IgD-negative memory B cell (primary cell): ENCODE measurements at regions not wholly inside any gene's neighbourhood (a gene's known extent, or its start where the extent isn't known, plus 50 kb on each side); places are given as distances from the start of the nearest gene placed in this dataset.

ENCODE experiments used
- H3K27ac Mint-ChIP-seq, 3 donors: one replicate each; pipeline ENCODE4 v1.8.0; 2020 to 2022; ENCODE audit warnings: mild to moderate bottlenecking in 3 of 3, mixed read lengths in 3 of 3, moderate library complexity in 1 of 3
- H3K27me3 Mint-ChIP-seq: one replicate; pipeline ENCODE4 v1.8.0; 2021; ENCODE audit warnings: mixed read lengths
- H3K36me3 Mint-ChIP-seq: one replicate; pipeline ENCODE4 v1.8.0; 2020; ENCODE audit warnings: mild to moderate bottlenecking, mixed read lengths
- H3K4me1 Mint-ChIP-seq, 3 donors: one replicate each; pipeline ENCODE4 v1.8.0; 2020 to 2022; ENCODE audit warnings: mixed read lengths in 3 of 3, mild to moderate bottlenecking in 1 of 3
- H3K4me3 Mint-ChIP-seq, 4 donors: one replicate each; pipeline ENCODE4 v1.8.0; 2020 to 2022; ENCODE audit warnings: mild to moderate bottlenecking in 4 of 4, mixed read lengths in 4 of 4, moderate library complexity in 3 of 4
- H3K9me3 Mint-ChIP-seq, 3 donors: one replicate each; pipeline ENCODE4 v1.8.0; 2020 to 2021; ENCODE audit warnings: mixed read lengths in 3 of 3, mild to moderate bottlenecking in 1 of 3

DNA sequence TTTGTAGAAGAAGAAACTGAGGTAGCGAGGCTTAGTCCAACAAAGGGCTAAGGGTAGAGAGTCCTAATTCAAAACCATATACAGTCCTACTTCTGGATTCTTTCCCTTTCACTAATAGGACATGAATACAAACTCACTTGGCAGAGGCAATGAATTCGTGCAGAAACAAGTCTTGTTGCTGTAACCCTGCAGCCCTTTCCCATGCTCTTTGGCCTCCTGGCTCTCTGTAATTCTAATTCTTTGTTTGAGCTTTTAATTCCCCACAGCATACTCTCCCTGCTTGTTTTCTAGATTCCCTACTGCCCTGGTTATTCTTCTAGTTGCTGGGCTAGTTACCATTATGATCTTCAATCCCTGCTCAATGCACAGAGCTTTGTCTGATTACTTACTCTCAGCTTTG lies 381.4 kb downstream of the ETNK1 start:
- Mint-ChIP-seq H3K36me3 (peaks cover 2% of the 10 kb centered on the region), H3K27ac (no peak overlapping the region), H3K4me1 (no peaks in the 10 kb centered on the region), H3K4me3 (no peak overlapping the region), H3K9me3 (no peaks in the 10 kb centered on the region), H3K27me3 (no peaks in the 10 kb centered on the region)

DNA sequence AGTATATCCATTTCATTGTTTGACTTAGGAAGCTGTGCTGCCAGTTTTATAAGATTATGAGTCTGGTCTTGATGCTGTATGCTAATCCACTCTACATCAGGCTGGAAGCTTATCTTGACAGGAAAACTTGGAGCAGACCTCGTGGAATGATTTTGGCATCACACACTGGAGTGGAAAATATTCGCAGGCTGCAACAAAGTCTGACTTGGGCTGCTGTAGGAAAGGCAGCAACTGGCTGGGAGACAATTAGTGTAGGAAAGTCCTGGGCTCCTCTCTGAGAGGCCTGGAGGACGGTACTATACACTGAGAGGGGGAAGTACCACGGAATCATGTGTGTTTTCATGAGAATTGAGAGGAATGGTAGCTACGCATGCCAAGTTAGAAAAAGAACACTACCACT lies 383.7 kb downstream of the ETNK1 start:
- no peak overlapping the region for H3K27ac Mint-ChIP-seq
- peaks cover 2% of the 10 kb centered on the region for H3K36me3 Mint-ChIP-seq
- H3K4me1 Mint-ChIP-seq: no peaks in the 10 kb centered on the region
- peaks cover 0 to 3% (median 0%) of the 10 kb centered on the region in 3 donors for H3K9me3 Mint-ChIP-seq
- H3K27me3 Mint-ChIP-seq: no peaks in the 10 kb centered on the region
- H3K4me3 Mint-ChIP-seq: no peak overlapping the region

DNA sequence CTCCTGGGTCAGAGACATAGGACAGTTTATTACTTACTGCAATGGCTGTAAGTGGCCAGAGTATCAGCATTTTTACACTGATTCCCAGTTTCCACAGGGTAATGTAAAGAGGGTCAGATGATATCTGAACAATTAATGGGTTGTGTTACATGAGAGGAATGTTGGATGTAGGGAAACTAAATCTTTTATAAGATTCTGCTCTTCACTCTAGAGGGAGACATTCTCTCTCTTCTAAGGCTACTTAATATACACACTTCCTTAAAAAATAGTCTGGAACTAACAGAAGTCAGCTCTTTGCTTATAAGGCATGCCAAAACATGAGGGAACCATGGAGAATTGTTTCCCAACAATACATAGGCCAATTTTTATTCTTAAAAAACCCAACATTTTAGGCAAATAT lies 389.8 kb downstream of the ETNK1 start:
- H3K27me3 Mint-ChIP-seq: peaks cover 3% of the 10 kb centered on the region
- no peak overlapping the region for H3K4me3 Mint-ChIP-seq
- no peaks in the 10 kb centered on the region for H3K4me1 Mint-ChIP-seq
- peaks cover 0 to 3% (median 2%) of the 10 kb centered on the region in 3 donors for H3K9me3 Mint-ChIP-seq
- H3K36me3 Mint-ChIP-seq: no peaks in the 10 kb centered on the region
- H3K27ac Mint-ChIP-seq: no peak overlapping the region

DNA sequence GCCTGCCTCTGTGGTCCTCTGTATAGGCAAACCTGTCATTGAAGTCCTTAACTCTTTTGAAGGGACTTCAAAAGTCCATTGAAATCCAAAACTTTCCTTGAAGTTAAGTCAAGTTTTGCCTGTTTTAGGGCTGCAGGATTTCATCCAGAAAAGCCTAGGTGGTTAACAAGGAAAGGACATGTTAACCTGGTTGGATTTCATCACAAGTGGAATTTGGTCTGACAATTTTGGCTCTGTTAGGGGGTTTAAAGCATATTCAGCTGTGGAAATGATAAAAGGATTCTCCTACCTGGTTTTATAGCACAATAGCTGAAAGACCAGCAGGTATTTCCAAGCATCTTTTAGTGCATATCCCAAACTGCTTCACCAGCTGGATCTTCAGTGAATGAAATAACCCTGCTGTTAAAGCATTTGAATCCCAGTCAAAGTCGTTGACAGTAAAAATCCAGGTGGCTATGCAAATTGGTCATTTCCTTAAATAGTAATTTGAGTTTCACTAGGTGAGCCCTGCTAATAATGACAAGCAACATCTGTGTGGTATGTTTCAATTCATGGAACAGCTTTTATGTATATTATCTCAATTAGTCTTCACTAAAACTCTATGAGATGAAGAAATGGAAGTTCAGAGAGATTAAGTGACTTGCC lies 400.5 kb downstream of the ETNK1 start:
- peaks cover 0 to 4% (median 0%) of the 10 kb centered on the region in 3 donors for H3K9me3 Mint-ChIP-seq
- no peak overlapping the region for H3K4me3 Mint-ChIP-seq
- H3K36me3 Mint-ChIP-seq: no peaks in the 10 kb centered on the region
- H3K27me3 Mint-ChIP-seq: no peaks in the 10 kb centered on the region
- H3K27ac Mint-ChIP-seq: no peak overlapping the region
- no peaks in the 10 kb centered on the region for H3K4me1 Mint-ChIP-seq

DNA sequence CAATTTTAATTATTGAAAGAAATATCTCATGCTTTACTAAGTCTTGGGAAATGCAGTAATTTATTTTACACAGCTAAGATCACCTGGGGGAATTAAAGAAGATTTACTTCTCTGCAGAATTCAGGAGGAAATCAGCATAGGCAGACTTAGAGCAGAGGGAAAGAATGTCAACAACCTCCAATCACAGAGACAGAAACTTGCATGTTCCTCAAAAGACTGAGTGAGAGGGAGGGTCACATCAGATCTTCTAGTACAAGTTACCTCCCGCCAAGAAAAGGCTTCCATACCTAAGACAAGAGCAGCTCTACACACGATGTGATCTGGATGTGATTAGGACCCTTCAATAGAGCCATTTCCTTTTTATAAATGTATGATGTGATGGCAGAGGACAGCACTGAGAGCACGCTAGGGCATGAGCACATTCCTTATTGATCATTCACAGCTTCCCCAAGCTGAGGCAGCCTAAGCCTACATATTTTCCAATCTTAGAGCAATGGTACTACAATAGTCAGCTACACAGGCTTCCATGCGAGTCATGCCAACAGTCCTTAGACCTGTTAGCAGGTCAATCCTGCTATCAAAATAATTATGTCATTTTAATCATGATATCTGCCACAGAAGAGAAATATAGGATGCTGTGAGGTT lies 403.3 kb downstream of the ETNK1 start:
- Mint-ChIP-seq H3K27me3 (no peaks in the 10 kb centered on the region), H3K36me3 (peaks cover 2% of the 10 kb centered on the region), H3K4me3 (no peak overlapping the region), H3K27ac (no peak overlapping the region), H3K4me1 (no peaks in the 10 kb centered on the region), H3K9me3 (no peaks in the 10 kb centered on the region)

DNA sequence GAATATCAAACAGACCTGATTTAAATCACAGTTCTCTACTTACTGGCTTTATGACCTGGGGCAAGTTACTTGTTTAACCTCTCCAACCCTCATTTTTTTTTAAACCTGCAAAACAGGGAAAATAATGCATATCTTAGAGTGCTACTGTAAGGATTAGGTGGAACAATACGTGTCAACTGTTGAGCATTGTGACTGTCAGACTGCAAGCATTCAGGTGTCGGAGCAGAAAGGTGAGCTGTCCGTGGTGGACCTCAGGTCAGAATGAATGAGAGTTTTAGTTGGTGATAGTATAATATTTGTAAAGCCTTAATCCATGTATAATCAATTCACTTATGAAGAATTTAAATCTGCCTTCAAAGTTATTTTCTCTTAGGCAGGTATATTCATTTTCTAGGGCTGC lies 404.2 kb downstream of the ETNK1 start:
- Mint-ChIP-seq H3K4me3 (no peak overlapping the region), H3K36me3 (peaks cover 2% of the 10 kb centered on the region), H3K27me3 (no peaks in the 10 kb centered on the region), H3K27ac (no peak overlapping the region), H3K4me1 (no peaks in the 10 kb centered on the region), H3K9me3 (no peaks in the 10 kb centered on the region)

DNA sequence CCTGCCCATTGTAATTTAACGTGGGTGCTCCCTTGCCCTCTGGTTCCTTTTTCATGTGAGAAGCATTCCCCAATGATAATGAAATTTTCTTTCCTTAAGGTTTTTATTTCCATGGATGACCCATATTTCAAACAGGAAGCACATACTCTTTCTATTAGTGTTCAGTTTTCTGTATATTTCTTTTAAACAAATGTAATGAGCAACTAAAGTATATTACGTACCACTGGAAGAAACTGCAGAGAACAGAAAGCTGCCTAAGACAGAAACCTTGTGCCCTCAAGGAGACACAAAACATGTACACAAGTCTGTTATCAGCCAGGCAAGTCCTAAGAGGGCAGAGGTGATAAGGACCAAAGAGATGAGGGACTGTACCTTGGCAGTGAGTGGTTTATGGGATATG lies 414.9 kb downstream of the ETNK1 start:
- no peak overlapping the region for H3K27ac Mint-ChIP-seq
- no peaks in the 10 kb centered on the region for H3K27me3 Mint-ChIP-seq
- no peaks in the 10 kb centered on the region for H3K4me1 Mint-ChIP-seq
- H3K9me3 Mint-ChIP-seq: no peaks in the 10 kb centered on the region
- H3K4me3 Mint-ChIP-seq: no peak overlapping the region
- H3K36me3 Mint-ChIP-seq: no peaks in the 10 kb centered on the region

DNA sequence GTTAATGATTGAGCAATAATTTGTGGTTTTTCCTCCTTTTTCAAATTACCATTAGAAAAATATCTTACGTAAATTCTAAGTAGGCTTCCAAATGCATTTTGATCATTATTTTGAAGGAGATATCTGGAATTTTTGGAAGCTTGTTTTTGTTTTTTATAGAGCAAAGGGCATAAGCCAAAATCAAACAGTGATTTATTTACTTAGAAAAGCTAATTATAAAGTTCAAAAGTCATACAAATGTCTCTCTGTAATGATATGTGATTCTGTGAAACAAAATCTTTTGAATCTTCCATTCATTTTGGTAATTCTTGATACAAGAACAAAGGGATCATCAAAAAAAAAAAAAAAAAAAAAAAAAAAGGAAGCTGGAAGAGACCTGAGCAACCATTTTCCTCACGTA lies 416.8 kb downstream of the ETNK1 start:
- H3K27me3 Mint-ChIP-seq: no peaks in the 10 kb centered on the region
- H3K4me1 Mint-ChIP-seq: no peaks in the 10 kb centered on the region
- H3K36me3 Mint-ChIP-seq: no peaks in the 10 kb centered on the region
- H3K27ac Mint-ChIP-seq: no peak overlapping the region
- no peaks in the 10 kb centered on the region for H3K9me3 Mint-ChIP-seq
- no peak overlapping the region for H3K4me3 Mint-ChIP-seq

DNA sequence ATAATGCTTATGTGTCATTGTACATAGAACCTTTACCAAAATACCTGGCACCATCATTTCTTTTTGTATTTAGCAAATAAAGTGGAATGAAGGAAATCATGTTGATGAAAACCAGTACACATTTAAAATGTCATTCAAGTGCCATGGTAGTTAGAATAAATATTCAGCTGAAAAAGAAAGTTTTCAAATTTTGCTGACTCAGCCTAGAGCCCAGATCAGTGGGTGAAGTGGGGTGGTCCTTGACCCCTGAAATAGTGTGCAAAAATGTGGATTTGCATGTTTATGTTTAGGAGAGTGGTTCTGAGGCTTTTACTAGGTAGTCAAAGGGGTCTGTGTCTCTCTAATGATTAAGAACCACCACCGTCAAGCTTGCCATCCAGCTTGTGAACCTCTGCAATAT lies 418.7 kb downstream of the ETNK1 start:
- Mint-ChIP-seq H3K36me3 (no peaks in the 10 kb centered on the region), H3K4me1 (no peaks in the 10 kb centered on the region), H3K9me3 (no peaks in the 10 kb centered on the region), H3K4me3 (no peak overlapping the region), H3K27ac (no peak overlapping the region), H3K27me3 (no peaks in the 10 kb centered on the region)

DNA sequence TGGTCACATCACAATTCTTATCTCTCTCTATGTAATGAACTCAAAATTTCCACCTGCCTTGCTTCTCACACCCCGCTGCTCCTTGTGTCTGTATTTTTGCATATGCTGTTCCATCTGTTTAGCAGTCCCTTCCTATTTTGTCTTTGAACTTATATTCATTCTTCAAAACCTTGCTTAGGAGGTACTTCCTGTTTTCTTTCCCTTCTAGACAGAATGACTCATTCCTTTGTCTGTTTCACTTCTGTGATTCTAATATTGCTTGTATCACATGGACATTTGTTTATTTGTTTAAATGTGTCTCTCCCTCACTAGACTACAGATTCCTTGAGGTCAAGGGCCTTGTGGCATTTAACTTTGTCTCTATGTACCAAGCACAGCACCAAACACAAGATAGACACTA lies 424.2 kb downstream of the ETNK1 start:
- H3K36me3 Mint-ChIP-seq: no peaks in the 10 kb centered on the region
- no peak overlapping the region for H3K4me3 Mint-ChIP-seq
- no peaks in the 10 kb centered on the region for H3K27me3 Mint-ChIP-seq
- H3K9me3 Mint-ChIP-seq: peaks cover 3 to 6% (median 4%) of the 10 kb centered on the region in 3 donors
- no peak overlapping the region for H3K27ac Mint-ChIP-seq
- H3K4me1 Mint-ChIP-seq: peaks cover 5 to 6% (median 5%) of the 10 kb centered on the region in 3 donors

DNA sequence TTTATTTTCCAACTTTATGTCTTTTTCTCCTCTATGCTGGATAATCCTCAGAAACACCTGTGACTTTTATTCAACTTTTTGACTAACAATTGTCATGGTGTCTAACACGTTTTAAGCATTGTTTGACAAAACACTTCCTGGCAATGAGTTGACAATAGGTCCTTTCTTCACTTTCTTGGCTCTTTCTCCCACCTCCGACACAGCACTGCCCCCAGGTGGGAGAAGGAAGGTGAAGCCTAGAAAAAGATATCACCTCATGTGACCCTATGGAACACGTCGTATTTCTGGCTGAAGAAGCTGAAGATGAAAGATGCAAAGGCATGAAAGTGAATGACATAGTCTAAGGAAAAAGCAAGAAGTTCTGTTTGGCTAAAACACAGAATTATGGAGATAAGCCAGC lies 430.0 kb downstream of the ETNK1 start:
- no peak overlapping the region for H3K4me3 Mint-ChIP-seq
- H3K27me3 Mint-ChIP-seq: no peaks in the 10 kb centered on the region
- H3K4me1 Mint-ChIP-seq: no peaks in the 10 kb centered on the region
- no peaks in the 10 kb centered on the region for H3K36me3 Mint-ChIP-seq
- no peak overlapping the region for H3K27ac Mint-ChIP-seq
- peaks cover 0 to 1% (median 0%) of the 10 kb centered on the region in 3 donors for H3K9me3 Mint-ChIP-seq

DNA sequence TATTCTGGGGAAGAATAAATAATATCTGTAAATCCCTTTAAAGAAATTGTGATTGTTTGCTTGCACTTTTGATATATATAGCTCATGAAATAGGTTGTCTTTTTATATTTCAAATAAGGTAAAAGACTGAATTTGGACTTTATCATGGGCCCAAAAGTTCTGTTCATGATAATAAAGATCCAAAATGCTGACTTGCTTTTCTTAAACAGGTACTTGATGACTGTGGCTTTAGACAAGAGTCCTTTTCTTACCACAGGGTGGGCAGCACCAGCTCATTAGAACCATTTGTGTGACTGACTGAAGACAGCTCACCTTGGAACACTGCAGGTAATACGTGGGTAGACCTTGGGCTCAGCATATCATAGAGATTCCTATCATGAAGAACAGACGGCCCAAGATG lies 432.6 kb downstream of the ETNK1 start:
- peaks cover 0 to 1% (median 0%) of the 10 kb centered on the region in 3 donors for H3K9me3 Mint-ChIP-seq

DNA sequence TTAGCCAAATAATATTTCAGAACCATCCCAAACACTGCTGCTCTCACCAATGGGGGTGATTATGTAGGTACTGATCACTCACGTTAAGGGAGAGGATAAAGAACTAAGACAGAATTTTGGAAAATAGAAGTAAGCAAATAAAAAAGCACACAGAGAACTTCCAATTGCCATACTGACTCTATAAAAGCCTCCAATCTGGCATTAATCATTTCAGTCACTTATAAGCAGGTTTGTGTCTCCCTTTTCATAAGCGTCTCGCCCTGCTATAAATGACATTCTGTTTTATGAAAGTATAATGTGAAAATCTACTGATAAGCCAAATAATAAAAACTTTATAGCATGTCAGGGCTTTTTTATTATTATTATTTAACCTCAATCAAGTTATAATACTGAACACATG lies 435.2 kb downstream of the ETNK1 start:
- H3K4me3 Mint-ChIP-seq: no peak overlapping the region
- no peaks in the 10 kb centered on the region for H3K36me3 Mint-ChIP-seq
- peaks cover 3% of the 10 kb centered on the region for H3K27me3 Mint-ChIP-seq
- peaks cover 0 to 1% (median 0%) of the 10 kb centered on the region in 3 donors for H3K9me3 Mint-ChIP-seq
- no peaks in the 10 kb centered on the region for H3K4me1 Mint-ChIP-seq
- no peak overlapping the region for H3K27ac Mint-ChIP-seq

More for the DNA sequence above, 432.6 kb downstream of the ETNK1 start:
- Mint-ChIP-seq H3K27ac (no peak overlapping the region), H3K27me3 (peaks cover 3% of the 10 kb centered on the region), H3K4me3 (no peak overlapping the region), H3K4me1 (no peaks in the 10 kb centered on the region), H3K36me3 (no peaks in the 10 kb centered on the region)

DNA sequence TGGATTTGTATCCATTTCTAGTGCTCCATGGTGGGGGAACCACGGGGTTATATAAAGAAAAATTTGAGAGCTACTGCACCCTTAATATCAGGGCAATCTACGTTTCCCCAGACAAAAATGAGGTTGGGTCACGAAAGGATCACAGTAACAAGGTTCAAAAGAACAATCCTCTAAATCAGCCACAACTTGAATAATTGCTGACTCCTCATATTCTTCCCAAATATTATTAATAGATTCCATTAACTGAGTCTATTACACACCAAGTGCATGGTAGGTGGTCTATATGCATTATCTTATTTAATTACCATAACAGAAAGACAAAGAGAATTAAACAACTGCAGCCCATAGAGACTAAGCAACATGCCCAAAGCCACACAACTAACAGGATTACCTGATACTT lies 438.2 kb downstream of the ETNK1 start:
- Mint-ChIP-seq H3K27ac (no peak overlapping the region), H3K36me3 (no peaks in the 10 kb centered on the region), H3K9me3 (no peaks in the 10 kb centered on the region), H3K27me3 (peaks cover 3% of the 10 kb centered on the region), H3K4me3 (no peak overlapping the region), H3K4me1 (no peaks in the 10 kb centered on the region)

DNA sequence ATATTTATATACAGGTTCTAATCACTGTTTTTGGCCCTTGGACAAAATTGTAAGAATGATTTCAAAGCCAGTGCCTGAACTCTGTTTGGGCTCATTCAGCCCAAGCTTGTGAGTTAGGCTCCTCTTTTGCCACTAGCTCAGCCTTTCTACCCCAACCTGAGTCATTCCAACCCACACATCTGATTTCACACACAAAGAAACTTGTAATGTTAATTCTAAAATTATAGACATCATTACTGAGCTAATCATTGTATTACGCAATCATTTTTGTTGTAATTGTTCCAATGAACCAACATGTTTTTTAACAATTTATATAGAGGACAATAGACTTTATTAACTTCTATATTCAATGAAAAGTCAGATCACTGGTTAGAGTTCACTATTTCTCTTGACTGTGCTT lies 441.1 kb downstream of the ETNK1 start:
- H3K4me1 Mint-ChIP-seq: no peaks in the 10 kb centered on the region
- peaks cover 3% of the 10 kb centered on the region for H3K27me3 Mint-ChIP-seq
- H3K27ac Mint-ChIP-seq: no peak overlapping the region
- H3K4me3 Mint-ChIP-seq: no peak overlapping the region
- peaks cover 2% of the 10 kb centered on the region for H3K36me3 Mint-ChIP-seq
- H3K9me3 Mint-ChIP-seq: peaks cover 0 to 1% (median 0%) of the 10 kb centered on the region in 3 donors

DNA sequence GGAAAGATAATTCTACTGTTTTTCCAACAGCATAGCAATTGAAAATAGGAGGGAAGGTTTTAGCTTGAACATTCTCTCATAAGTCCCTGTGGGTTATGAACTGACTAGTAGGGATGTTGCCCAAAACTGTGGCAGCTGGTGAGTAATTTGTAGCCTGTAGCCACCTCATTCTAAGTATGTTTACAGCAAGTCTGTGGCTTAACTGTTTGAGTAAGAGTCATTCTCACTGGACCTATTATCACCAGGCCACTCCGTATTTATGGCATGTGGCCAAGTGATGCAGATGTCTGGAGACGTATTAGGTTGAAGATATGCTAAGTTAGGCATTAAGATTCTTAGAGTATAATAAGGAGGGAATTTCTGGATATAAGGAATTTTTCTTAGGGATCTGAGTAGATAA lies 458.3 kb downstream of the ETNK1 start:
- Mint-ChIP-seq H3K36me3 (no peaks in the 10 kb centered on the region), H3K27ac (no peak overlapping the region), H3K27me3 (no peaks in the 10 kb centered on the region), H3K9me3 (no peaks in the 10 kb centered on the region), H3K4me1 (no peaks in the 10 kb centered on the region), H3K4me3 (no peak overlapping the region)
